ENCODE measurements at regions not wholly inside any gene's neighbourhood (a gene's known extent, or its start where the extent isn't known, plus 50 kb on each side); places are given as distances from the start of the nearest gene placed in this dataset.
"Not testable (repeated sequence)": the region's sequence is repeated elsewhere in the genome, so short reads cannot be mapped to it uniquely, and the experiment has no call there.

- intact Hi-C loops (cut with DNase I; ENCODE audit: low total_unique reads), result no loop called here
- 86 to 91% methylated on average over 2 of the region's 2 CpGs for WGBS, 2 donors
- TF ChIP-seq, protein P1, sequence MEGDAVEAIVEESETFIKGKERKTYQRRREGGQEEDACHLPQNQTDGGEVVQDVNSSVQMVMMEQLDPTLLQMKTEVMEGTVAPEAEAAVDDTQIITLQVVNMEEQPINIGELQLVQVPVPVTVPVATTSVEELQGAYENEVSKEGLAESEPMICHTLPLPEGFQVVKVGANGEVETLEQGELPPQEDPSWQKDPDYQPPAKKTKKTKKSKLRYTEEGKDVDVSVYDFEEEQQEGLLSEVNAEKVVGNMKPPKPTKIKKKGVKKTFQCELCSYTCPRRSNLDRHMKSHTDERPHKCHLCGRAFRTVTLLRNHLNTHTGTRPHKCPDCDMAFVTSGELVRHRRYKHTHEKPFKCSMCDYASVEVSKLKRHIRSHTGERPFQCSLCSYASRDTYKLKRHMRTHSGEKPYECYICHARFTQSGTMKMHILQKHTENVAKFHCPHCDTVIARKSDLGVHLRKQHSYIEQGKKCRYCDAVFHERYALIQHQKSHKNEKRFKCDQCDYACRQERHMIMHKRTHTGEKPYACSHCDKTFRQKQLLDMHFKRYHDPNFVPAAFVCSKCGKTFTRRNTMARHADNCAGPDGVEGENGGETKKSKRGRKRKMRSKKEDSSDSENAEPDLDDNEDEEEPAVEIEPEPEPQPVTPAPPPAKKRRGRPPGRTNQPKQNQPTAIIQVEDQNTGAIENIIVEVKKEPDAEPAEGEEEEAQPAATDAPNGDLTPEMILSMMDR (IDR thresholded peaks at IDR 0.05), result no peak
- no peak for TF ChIP-seq POLR2A (IDR thresholded peaks at IDR 0.05)
- no peak for DNase-seq (ENCODE audit: low spot score in 2 of 2)
- H3K4me3 ChIP-seq (ENCODE audit: low read depth, poor library complexity, severe bottlenecking), result no peak overlapping the region
Measured at GRCh38 chr11:23453522-23453921, 593.2 kb upstream of the CCDC179 start.

- intact Hi-C loops (cut with DNase I; ENCODE audit: low total_unique reads), result no loop called here
- no peak for DNase-seq (ENCODE audit: low spot score in 2 of 2)
- H3K4me3 ChIP-seq (ENCODE audit: low read depth, poor library complexity, severe bottlenecking), result no peak overlapping the region
- no peak for TF ChIP-seq POLR2A (IDR thresholded peaks at IDR 0.05)
- TF ChIP-seq, protein P1 (IDR thresholded peaks at IDR 0.05), result no peak
- 63% methylated on average over 3 of the region's 3 CpGs for WGBS, 2 donors
Measured at GRCh38 chr11:23455321-23455891, 595.1 kb upstream of the CCDC179 start.

GRCh38 chr11:23457641-23458040 lies 597.4 kb upstream of the CCDC179 start:
- 88 to 90% methylated on average over 2 of the region's 2 CpGs for WGBS, 2 donors
- intact Hi-C loops (cut with DNase I; ENCODE audit: low total_unique reads), result no loop called here
- H3K4me3 ChIP-seq (ENCODE audit: low read depth, poor library complexity, severe bottlenecking), result no peak overlapping the region
- TF ChIP-seq, protein P1 (IDR thresholded peaks at IDR 0.05), result no peak
- no peak for TF ChIP-seq POLR2A (IDR thresholded peaks at IDR 0.05)
- DNase-seq (ENCODE audit: low spot score in 2 of 2), result no peak

- DNase-seq (ENCODE audit: low spot score in 2 of 2), result no peak
- H3K4me3 ChIP-seq (ENCODE audit: low read depth, poor library complexity, severe bottlenecking), result no peak overlapping the region
- intact Hi-C loops (cut with DNase I; ENCODE audit: low total_unique reads), result no loop called here
- WGBS, 2 donors, result 95% methylated on average over 2 of the region's 2 CpGs
- TF ChIP-seq, protein P1 (IDR thresholded peaks at IDR 0.05), result no peak
Measured at GRCh38 chr11:23471878-23472277, 611.6 kb upstream of the CCDC179 start.

GRCh38 chr11:23473782-23474181 lies 613.5 kb upstream of the CCDC179 start:
- intact Hi-C loops (cut with DNase I; ENCODE audit: low total_unique reads), result no loop called here
- DNase-seq (ENCODE audit: low spot score in 2 of 2), result no peak
- TF ChIP-seq, protein P1 (IDR thresholded peaks at IDR 0.05), result no peak
- TF ChIP-seq POLR2A (IDR thresholded peaks at IDR 0.05), result no peak
- no peak overlapping the region for H3K4me3 ChIP-seq (ENCODE audit: low read depth, poor library complexity, severe bottlenecking)

- TF ChIP-seq POLR2A (IDR thresholded peaks at IDR 0.05), result no peak
- TF ChIP-seq, protein P1 (IDR thresholded peaks at IDR 0.05), result no peak
- no peak overlapping the region for H3K4me3 ChIP-seq (ENCODE audit: low read depth, poor library complexity, severe bottlenecking)
- intact Hi-C loops (cut with DNase I; ENCODE audit: low total_unique reads), result no loop called here
- no peak for DNase-seq (ENCODE audit: low spot score in 2 of 2)
Measured at GRCh38 chr11:23480736-23481135, 620.5 kb upstream of the CCDC179 start.

GRCh38 chr11:23484146-23484545 lies 623.9 kb upstream of the CCDC179 start:
- not testable (repeated sequence) for DNase-seq (ENCODE audit: low spot score in 2 of 2)

GRCh38 chr11:23484618-23485017 lies 624.3 kb upstream of the CCDC179 start:
- intact Hi-C loops (cut with DNase I; ENCODE audit: low total_unique reads); H3K4me3 ChIP-seq (ENCODE audit: low read depth, poor library complexity, severe bottlenecking); DNase-seq (ENCODE audit: low spot score in 2 of 2): not testable (repeated sequence)
- WGBS, 2 donors, result 83 to 100% methylated on average over 2 to 3 of the region's 3 CpGs

More at GRCh38 chr11:23484146-23484545, 623.9 kb upstream of the CCDC179 start:
- H3K4me3 ChIP-seq (ENCODE audit: low read depth, poor library complexity, severe bottlenecking); intact Hi-C loops (cut with DNase I; ENCODE audit: low total_unique reads): not testable (repeated sequence)
- WGBS, 2 donors, result 66 to 68% methylated on average over 3 of the region's 3 CpGs
